Activated CD4-positive, alpha-beta T cell treated with anti-CD3 and anti-CD28 coated beads, Interleukin-2, amount 50 U/mL, for 16 hours (primary cell): ENCODE measurements at regions not wholly inside any gene's neighbourhood (a gene's known extent, or its start where the extent isn't known, plus 50 kb on each side); places are given as distances from the start of the nearest gene placed in this dataset.
"Not testable (repeated sequence)": the region's sequence is repeated elsewhere in the genome, so short reads cannot be mapped to it uniquely, and the experiment has no call there.

ENCODE experiments used
- DNase-seq: peaks from one replicate; pipeline ENCODE4 v3.0.0-alpha.2; 2020

GRCh38 chrX:142483965-142484364, 278.9 kb upstream of the MAGEC2 start:
- DNase-seq: no peak

DNA sequence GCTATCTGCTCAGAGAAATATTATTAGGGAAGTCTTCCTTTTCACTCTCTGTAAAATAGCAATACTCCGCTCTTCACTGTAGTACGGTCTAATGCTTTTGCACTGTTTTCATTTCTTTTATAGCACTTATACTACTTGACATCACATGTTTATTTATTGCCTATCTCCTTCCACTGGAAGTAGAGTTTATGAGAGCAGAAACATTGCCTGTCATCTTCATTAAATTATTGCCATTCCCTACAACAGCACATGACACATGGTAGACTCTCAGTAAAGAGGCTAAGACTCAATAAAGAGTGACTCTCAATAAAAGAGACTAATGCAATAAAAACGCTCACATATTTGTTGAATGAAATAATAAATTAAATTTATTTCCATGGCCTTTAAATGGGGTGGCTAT, 241.3 kb upstream of the MAGEC2 start:
- no peak for DNase-seq

DNA sequence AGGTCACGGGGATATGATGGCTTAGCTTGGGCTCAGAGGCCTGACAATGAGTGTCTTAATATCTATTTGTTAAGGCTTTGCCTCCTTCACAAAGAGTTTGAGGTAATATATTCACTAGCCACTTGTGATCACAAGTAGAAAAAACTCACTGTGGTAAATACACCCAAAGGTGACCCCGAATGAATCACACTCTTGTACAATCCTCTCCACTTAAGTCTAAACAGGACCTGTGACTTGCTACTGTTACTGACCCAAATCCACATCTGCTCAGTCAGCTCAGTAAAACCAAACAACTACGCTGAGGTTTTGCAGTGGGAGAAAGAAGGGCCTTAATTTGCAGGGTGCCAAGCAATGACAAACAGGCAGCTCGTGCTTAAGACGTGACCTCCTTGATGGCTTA, 223.8 kb upstream of the MAGEC2 start:
- DNase-seq: no peak

- DNase-seq: not testable (repeated sequence)
Observed at GRCh38 chrX:142390998-142391397, 185.9 kb upstream of the MAGEC2 start.

DNA sequence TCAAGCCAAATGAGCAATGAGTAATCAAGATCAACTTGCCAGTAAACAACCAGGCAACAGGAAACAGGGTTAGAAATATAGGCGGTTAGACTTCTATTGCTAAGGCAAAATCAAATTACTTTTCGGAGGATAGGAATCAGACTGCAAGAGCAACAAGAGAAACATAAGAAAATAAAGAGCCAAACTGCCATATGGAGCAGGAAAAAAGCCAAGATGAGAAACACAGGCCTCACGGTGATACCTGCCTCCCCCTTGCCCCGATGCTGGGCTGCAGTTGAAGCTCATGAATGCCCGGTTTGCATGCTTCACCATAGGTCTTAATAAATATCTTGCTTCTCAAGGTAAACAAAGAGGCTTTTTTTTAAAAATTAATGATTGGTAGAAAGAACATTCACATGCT, 158.4 kb upstream of the MAGEC2 start:
- no peak for DNase-seq

GRCh38 chrX:142359331-142359730, 154.2 kb upstream of the MAGEC2 start:
- DNase-seq: no peak

GRCh38 chrX:142327182-142327581, 122.1 kb upstream of the MAGEC2 start:
- DNase-seq: no peak

DNA sequence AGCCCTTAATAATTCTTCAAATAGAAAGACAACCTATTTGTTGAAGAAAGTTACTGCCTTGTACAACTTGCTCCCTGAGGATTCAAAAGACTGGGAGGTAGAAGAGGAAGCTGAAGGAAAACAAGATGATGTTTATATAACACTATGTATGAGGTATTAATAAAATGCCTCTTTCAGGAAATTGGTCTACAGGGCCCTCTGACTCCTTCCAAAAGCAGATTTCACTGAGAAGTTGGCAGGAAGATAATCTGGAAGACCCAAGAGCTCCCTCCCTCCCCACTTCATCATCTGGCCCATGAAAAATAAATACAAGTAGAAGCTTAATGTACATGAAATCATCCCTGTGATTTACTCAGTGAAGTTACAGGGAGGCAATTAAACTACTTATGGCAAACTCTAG, 107.5 kb upstream of the MAGEC2 start:
- DNase-seq: no peak

DNA sequence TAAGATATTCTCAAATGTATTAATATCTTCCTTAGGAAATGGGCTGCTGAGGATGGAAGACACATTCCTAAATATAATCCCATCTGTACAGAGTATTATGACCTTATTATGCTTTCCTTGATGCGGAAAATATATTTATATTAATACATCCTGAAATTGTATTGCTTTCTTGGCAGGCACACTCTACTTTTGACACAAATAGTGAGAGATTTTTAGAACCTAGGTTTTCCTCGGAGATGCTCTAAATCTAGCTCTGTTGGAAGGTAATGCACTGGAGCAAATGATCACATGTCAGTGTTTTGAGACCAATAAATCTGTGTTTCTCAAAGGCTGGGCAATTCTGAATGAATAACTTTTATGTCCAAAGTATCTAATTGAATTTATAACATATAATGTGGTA, 94.3 kb upstream of the MAGEC2 start:
- no peak for DNase-seq

GRCh38 chrX:142296421-142296820, 91.3 kb upstream of the MAGEC2 start:
- no peak for DNase-seq

- no peak for DNase-seq
Observed at GRCh38 chrX:142295190-142295589, 90.1 kb upstream of the MAGEC2 start.

DNA sequence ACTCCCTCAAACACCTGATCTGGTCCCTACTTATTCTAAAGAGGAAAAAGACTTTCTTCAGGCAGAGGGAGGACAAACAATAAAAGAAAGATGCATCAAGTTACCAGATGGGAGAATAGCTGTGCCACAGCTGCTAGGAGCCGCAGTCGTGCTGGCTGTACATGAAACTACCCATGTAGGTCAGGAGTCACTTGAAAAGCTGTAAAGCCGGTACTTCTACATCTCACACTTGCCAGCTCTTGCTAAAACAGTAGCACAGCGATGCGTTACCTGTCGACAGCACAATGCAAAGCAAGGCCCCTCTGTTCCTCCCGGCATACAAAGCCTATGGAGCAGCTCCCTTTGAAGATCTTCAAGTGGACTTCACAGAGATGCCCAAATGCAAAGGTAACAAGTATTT, 65.1 kb upstream of the MAGEC2 start:
- not testable (repeated sequence) for DNase-seq

GRCh38 chrX:142266417-142266816, 61.3 kb upstream of the MAGEC2 start:
- DNase-seq: no peak

DNA sequence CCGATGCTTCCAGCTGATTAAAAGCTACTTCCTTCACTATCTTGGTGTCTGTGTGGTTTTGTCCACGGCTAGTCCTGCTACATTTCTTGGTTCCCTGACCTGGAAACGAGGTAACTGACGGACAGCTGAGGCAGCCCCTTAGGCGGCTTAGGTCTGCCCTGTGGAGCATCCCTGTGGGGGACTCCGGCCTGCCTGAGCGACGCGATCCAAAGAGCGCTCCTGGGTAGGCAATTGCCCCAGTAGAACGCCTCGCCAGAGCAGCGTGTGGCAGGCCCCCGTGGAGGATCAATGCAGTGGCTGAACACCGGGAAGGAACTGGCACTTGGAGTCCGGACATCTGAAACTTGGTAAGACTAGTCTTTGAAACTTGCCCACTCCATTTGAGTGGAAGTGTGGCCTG, 60.5 kb upstream of the MAGEC2 start:
- not testable (repeated sequence) for DNase-seq

DNA sequence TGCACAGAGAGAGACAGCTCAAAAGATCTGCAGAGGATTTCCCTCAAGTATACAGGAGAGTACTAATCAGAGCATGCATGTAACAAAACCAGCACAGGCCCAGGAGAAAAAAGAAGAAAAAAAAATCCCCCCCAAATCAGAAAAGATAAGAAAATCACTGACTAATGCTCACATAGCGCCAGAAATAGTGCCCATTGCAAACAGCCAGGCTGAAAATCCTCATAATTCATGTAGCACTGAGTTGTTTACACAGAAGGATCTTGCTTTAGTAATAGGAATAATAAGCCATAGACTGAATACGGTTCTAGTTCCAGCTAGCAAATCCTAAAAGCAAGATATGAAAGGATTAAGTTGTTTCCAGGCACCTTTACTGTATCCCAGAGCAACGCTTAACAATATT, 51.8 kb upstream of the MAGEC2 start:
- DNase-seq: no peak
